Thyroid gland (tissue), 4 donors: ENCODE measurements at regions not wholly inside any gene's neighbourhood (a gene's known extent, or its start where the extent isn't known, plus 50 kb on each side); places are given as distances from the start of the nearest gene placed in this dataset.

Experiments used
- CTCF ChIP-seq, 6 experiments: fragments of 200-600 bp in 3 of 6; fragments of 450-650 bp in 3 of 6; sonication (generic) in 3 of 6; IDR thresholded peaks; one replicate each; pipeline ENCODE4 v1.5.1; 2016 to 2019; ENCODE audit warnings: antibody characterized with exemption in 6 of 6, mild to moderate bottlenecking in 2 of 6, inconsistent platforms in 1 of 6, moderate library complexity in 1 of 6
- POLR2A ChIP-seq, 2 donors: fragments of 450-650 bp; IDR thresholded peaks; one replicate each; pipeline ENCODE4 v1.6.1; 2017; ENCODE audit warnings: antibody characterized with exemption in 2 of 2, mild to moderate bottlenecking in 2 of 2, moderate library complexity in 1 of 2

DNA sequence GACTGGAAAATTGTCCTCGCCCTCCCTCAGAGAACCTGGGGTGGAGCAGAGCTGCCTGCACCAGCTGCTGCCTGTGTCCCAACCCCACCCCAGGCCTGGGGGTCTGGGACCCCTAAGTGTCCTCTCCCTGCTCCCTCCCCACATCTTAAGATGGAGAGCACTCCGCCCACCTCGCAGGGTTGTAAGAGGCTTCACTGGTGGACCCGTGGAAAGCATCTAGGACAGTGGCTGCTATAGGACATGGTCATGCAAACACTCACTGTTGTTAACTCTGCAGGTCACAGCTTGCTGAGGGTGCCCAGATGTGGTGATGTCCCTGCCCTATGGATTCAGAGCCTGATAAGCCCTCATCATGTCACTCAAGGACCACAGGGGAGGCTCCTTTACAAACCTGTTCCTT, 62.0 kb upstream of the ARNT2 start:
- TF ChIP-seq POLR2A (IDR thresholded peaks at IDR 0.05) (no peak), CTCF (IDR thresholded peaks at IDR 0.05) (no peak)
